Activated CD8-positive, alpha-beta T cell treated with anti-CD3 and anti-CD28 coated beads, Interleukin-2, amount 10 ng/mL, durations not matched to agents 7 days and 5 days (primary cell): ENCODE measurements at regions not wholly inside any gene's neighbourhood (a gene's known extent, or its start where the extent isn't known, plus 50 kb on each side); places are given as distances from the start of the nearest gene placed in this dataset.
"Not testable (repeated sequence)": the region's sequence is repeated elsewhere in the genome, so short reads cannot be mapped to it uniquely, and the experiment has no call there.

Source experiments
- ATAC-seq: fragments of 150-1000 bp; cut with Tn5 transposase; one replicate; pipeline ENCODE4 v1.10.0; 2021; ENCODE audit warnings: moderate library complexity
- CTCF ChIA-PET: fragments of 350-600 bp; sonication (Branson Sonifier 250); formaldehyde crosslinking; loops from one replicate; lab custom pipeline; 2021; ENCODE audit warnings: antibody characterized with exemption; lab: Charles Lee
- POLR2A ChIA-PET: fragments of 350-600 bp; sonication (Branson Sonifier 250); formaldehyde crosslinking; loops from one replicate; lab custom pipeline; 2021; ENCODE audit warnings: antibody characterized with exemption; lab: Charles Lee
- DNase-seq: peaks from one replicate; pipeline ENCODE4 v3.0.0-alpha.2; 2020
- H3K27ac Mint-ChIP-seq: one replicate; pipeline ENCODE4 v1.8.0; 2021; ENCODE audit warnings: mild to moderate bottlenecking, mixed read lengths
- H3K27me3 Mint-ChIP-seq: one replicate; pipeline ENCODE4 v1.8.0; 2021; ENCODE audit warnings: low read depth, mixed read lengths
- H3K36me3 Mint-ChIP-seq: one replicate; pipeline ENCODE4 v1.8.0; 2021; ENCODE audit warnings: low read depth, mixed read lengths
- H3K4me1 Mint-ChIP-seq: one replicate; pipeline ENCODE4 v1.8.0; 2021; ENCODE audit warnings: low read depth, mixed read lengths
- H3K4me3 Mint-ChIP-seq: one replicate; pipeline ENCODE4 v1.8.0; 2021; ENCODE audit warnings: mild to moderate bottlenecking, mixed read lengths
- H3K9me3 Mint-ChIP-seq: one replicate; pipeline ENCODE4 v1.8.0; 2022; ENCODE audit warnings: mixed read lengths; ENCODE audit not compliant: insufficient read depth

- CTCF ChIA-PET: not testable (repeated sequence)
Measured at GRCh38 chr5:92271750-92272149, 888.6 kb upstream of the ARRDC3 start.

GRCh38 chr5:92268343-92268742 is 885.2 kb upstream of the ARRDC3 start:
- Mint-ChIP-seq H3K27me3 (no peaks in the 10 kb centered on the region), H3K36me3 (no peaks in the 10 kb centered on the region), H3K4me3 (no peak overlapping the region), H3K4me1 (no peaks in the 10 kb centered on the region), H3K27ac (no peak overlapping the region), H3K9me3 (peaks cover 5% of the 10 kb centered on the region)
- ATAC-seq (no peak), DNase-seq (no peak)
- CTCF ChIA-PET: no interaction called here
- POLR2A ChIA-PET: no interaction called here

More at GRCh38 chr5:92271750-92272149, 888.6 kb upstream of the ARRDC3 start:
- H3K4me3 Mint-ChIP-seq, H3K36me3 Mint-ChIP-seq, POLR2A ChIA-PET, ATAC-seq, H3K4me1 Mint-ChIP-seq, H3K27ac Mint-ChIP-seq, H3K9me3 Mint-ChIP-seq, DNase-seq, H3K27me3 Mint-ChIP-seq: not testable (repeated sequence)

- H3K4me3 Mint-ChIP-seq: no peak overlapping the region
- no peaks in the 10 kb centered on the region for H3K36me3 Mint-ChIP-seq
- no peaks in the 10 kb centered on the region for H3K4me1 Mint-ChIP-seq
- ATAC-seq (no peak), DNase-seq (no peak)
- H3K27me3 Mint-ChIP-seq: no peaks in the 10 kb centered on the region
- H3K9me3 Mint-ChIP-seq: peaks cover 5% of the 10 kb centered on the region
- H3K27ac Mint-ChIP-seq: no peak overlapping the region
- POLR2A ChIA-PET: no interaction called here
- CTCF ChIA-PET: no interaction called here
Measured at GRCh38 chr5:92267830-92268229, 884.7 kb upstream of the ARRDC3 start.

GRCh38 chr5:92265804-92266203 is 882.7 kb upstream of the ARRDC3 start:
- ChIA-PET POLR2A (no interaction called here), CTCF (no interaction called here)
- no peak overlapping the region for H3K4me3 Mint-ChIP-seq
- H3K4me1 Mint-ChIP-seq: no peaks in the 10 kb centered on the region
- ATAC-seq (no peak), DNase-seq (no peak)
- peaks cover 5% of the 10 kb centered on the region for H3K9me3 Mint-ChIP-seq
- no peaks in the 10 kb centered on the region for H3K27me3 Mint-ChIP-seq
- no peak overlapping the region for H3K27ac Mint-ChIP-seq
- H3K36me3 Mint-ChIP-seq: no peaks in the 10 kb centered on the region

GRCh38 chr5:92255605-92256004 is 872.5 kb upstream of the ARRDC3 start:
- H3K9me3 Mint-ChIP-seq, CTCF ChIA-PET, H3K4me3 Mint-ChIP-seq, H3K27ac Mint-ChIP-seq, H3K27me3 Mint-ChIP-seq, ATAC-seq, POLR2A ChIA-PET, H3K36me3 Mint-ChIP-seq, H3K4me1 Mint-ChIP-seq, DNase-seq: not testable (repeated sequence)

GRCh38 chr5:92248518-92248917 is 865.4 kb upstream of the ARRDC3 start:
- Mint-ChIP-seq H3K27ac (no peak overlapping the region), H3K9me3 (peaks cover 4% of the 10 kb centered on the region), H3K4me1 (no peaks in the 10 kb centered on the region), H3K27me3 (no peaks in the 10 kb centered on the region), H3K4me3 (no peak overlapping the region), H3K36me3 (no peaks in the 10 kb centered on the region)
- ATAC-seq (no peak), DNase-seq (no peak)
- ChIA-PET CTCF (no interaction called here), POLR2A (no interaction called here)

- H3K27ac Mint-ChIP-seq: no peak overlapping the region
- no peaks in the 10 kb centered on the region for H3K9me3 Mint-ChIP-seq
- ChIA-PET CTCF (no interaction called here), POLR2A (no interaction called here)
- DNase-seq (no peak), ATAC-seq (no peak)
- no peak overlapping the region for H3K4me3 Mint-ChIP-seq
- H3K36me3 Mint-ChIP-seq: no peaks in the 10 kb centered on the region
- no peaks in the 10 kb centered on the region for H3K4me1 Mint-ChIP-seq
- H3K27me3 Mint-ChIP-seq: no peaks in the 10 kb centered on the region
Measured at GRCh38 chr5:92242170-92242569, 859.1 kb upstream of the ARRDC3 start.

- H3K27me3 Mint-ChIP-seq: no peaks in the 10 kb centered on the region
- no peak for DNase-seq
- ChIA-PET CTCF (no interaction called here), POLR2A (no interaction called here)
- H3K9me3 Mint-ChIP-seq: no peaks in the 10 kb centered on the region
- no peak for ATAC-seq
- no peaks in the 10 kb centered on the region for H3K36me3 Mint-ChIP-seq
- no peak overlapping the region for H3K27ac Mint-ChIP-seq
- no peak overlapping the region for H3K4me3 Mint-ChIP-seq
- H3K4me1 Mint-ChIP-seq: no peaks in the 10 kb centered on the region
Measured at GRCh38 chr5:92237896-92238295, 854.8 kb upstream of the ARRDC3 start.

- DNase-seq (no peak), ATAC-seq (no peak)
- H3K27ac Mint-ChIP-seq: no peak overlapping the region
- peaks cover 14% of the 10 kb centered on the region for H3K9me3 Mint-ChIP-seq
- CTCF ChIA-PET: no interaction called here
- H3K4me1 Mint-ChIP-seq: no peaks in the 10 kb centered on the region
- H3K27me3 Mint-ChIP-seq: no peaks in the 10 kb centered on the region
- no peak overlapping the region for H3K4me3 Mint-ChIP-seq
- H3K36me3 Mint-ChIP-seq: no peaks in the 10 kb centered on the region
- POLR2A ChIA-PET: no interaction called here
Measured at GRCh38 chr5:92222449-92222848, 839.3 kb upstream of the ARRDC3 start.

- H3K27ac Mint-ChIP-seq, CTCF ChIA-PET, H3K36me3 Mint-ChIP-seq, H3K27me3 Mint-ChIP-seq, ATAC-seq, H3K9me3 Mint-ChIP-seq, H3K4me3 Mint-ChIP-seq, POLR2A ChIA-PET, H3K4me1 Mint-ChIP-seq, DNase-seq: not testable (repeated sequence)
Measured at GRCh38 chr5:92216852-92217251, 833.7 kb upstream of the ARRDC3 start.

GRCh38 chr5:92215116-92215515 is 832.0 kb upstream of the ARRDC3 start:
- no peak for ATAC-seq
- no peaks in the 10 kb centered on the region for H3K27me3 Mint-ChIP-seq
- DNase-seq: no peak
- CTCF ChIA-PET: no interaction called here
- H3K4me3 Mint-ChIP-seq: no peak overlapping the region
- H3K36me3 Mint-ChIP-seq: no peaks in the 10 kb centered on the region
- no peaks in the 10 kb centered on the region for H3K4me1 Mint-ChIP-seq
- H3K27ac Mint-ChIP-seq: no peak overlapping the region
- POLR2A ChIA-PET: no interaction called here
- H3K9me3 Mint-ChIP-seq: peaks cover 3% of the 10 kb centered on the region

- Mint-ChIP-seq H3K27ac (no peak overlapping the region), H3K4me1 (no peaks in the 10 kb centered on the region), H3K27me3 (no peaks in the 10 kb centered on the region), H3K36me3 (no peaks in the 10 kb centered on the region), H3K4me3 (no peak overlapping the region), H3K9me3 (no peaks in the 10 kb centered on the region)
- CTCF ChIA-PET: no interaction called here
- POLR2A ChIA-PET: no interaction called here
- DNase-seq (no peak), ATAC-seq (no peak)
Measured at GRCh38 chr5:92208265-92208664, 825.1 kb upstream of the ARRDC3 start.

GRCh38 chr5:92207151-92207550 is 824.0 kb upstream of the ARRDC3 start:
- Mint-ChIP-seq H3K27me3 (no peaks in the 10 kb centered on the region), H3K4me3 (no peak overlapping the region), H3K36me3 (no peaks in the 10 kb centered on the region), H3K27ac (no peak overlapping the region), H3K4me1 (no peaks in the 10 kb centered on the region), H3K9me3 (no peaks in the 10 kb centered on the region)
- ATAC-seq (no peak), DNase-seq (no peak)
- CTCF ChIA-PET: no interaction called here
- POLR2A ChIA-PET: no interaction called here
